Suprapubic skin (tissue), 4 donors: ENCODE measurements at regions not wholly inside any gene's neighbourhood (a gene's known extent, or its start where the extent isn't known, plus 50 kb on each side); places are given as distances from the start of the nearest gene placed in this dataset.

Experiments
- DNase-seq, 2 donors: peaks; one replicate each; pipeline ENCODE4 v3.0.0-alpha.2; 2019; ENCODE audit warnings: low spot score in 2 of 2
- H3K27ac ChIP-seq: fragments of 200-600 bp; sonication (generic); one replicate; pipeline ENCODE4 v1.5.1; 2019
- H3K27me3 ChIP-seq: fragments of 200-600 bp; sonication (generic); one replicate; pipeline ENCODE4 v1.5.1; 2019
- H3K36me3 ChIP-seq: fragments of 200-600 bp; sonication (generic); one replicate; pipeline ENCODE4 v1.5.1; 2019
- H3K4me1 ChIP-seq: fragments of 200-600 bp; sonication (generic); one replicate; pipeline ENCODE4 v1.5.1; 2019
- H3K4me3 ChIP-seq: fragments of 200-600 bp; sonication (generic); one replicate; pipeline ENCODE4 v1.5.1; 2019; ENCODE audit warnings: mild to moderate bottlenecking
- H3K9me3 ChIP-seq: fragments of 200-600 bp; sonication (generic); one replicate; pipeline ENCODE4 v1.5.1; 2019
- CTCF ChIP-seq, 2 donors: fragments of 200-600 bp in 1 of 2; fragments of 450-650 bp in 1 of 2; sonication (generic) in 1 of 2; IDR thresholded peaks; one replicate each; pipeline ENCODE4 v1.5.1; 2016 to 2019; ENCODE audit warnings: antibody characterized with exemption in 2 of 2, mild to moderate bottlenecking in 1 of 2, moderate library complexity in 1 of 2
- EP300 ChIP-seq: sonication (generic); formaldehyde crosslinking; IDR thresholded peaks from one replicate; pipeline ENCODE4 v1.6.1; 2017; ENCODE audit warnings: antibody characterized with exemption
- POLR2A ChIP-seq, 2 donors: fragments of 450-650 bp; IDR thresholded peaks; one replicate each; pipeline ENCODE4 v1.6.1; 2017; ENCODE audit warnings: antibody characterized with exemption in 2 of 2, mild to moderate bottlenecking in 2 of 2, moderate library complexity in 2 of 2
- POLR2AphosphoS5 ChIP-seq, 3 donors: sonication (generic); formaldehyde crosslinking; IDR thresholded peaks; one replicate each; pipeline ENCODE4 v1.6.1; 2017; ENCODE audit warnings: antibody characterized with exemption in 3 of 3
- WGBS: methylation state at CpG from one replicate; pipeline ENCODE4 v1.1.5; 2018; 5-methylcytosine and 5-hydroxymethylcytosine counted together

GRCh38 chr10:20995123-20995987 is 98.2 kb upstream of the NEBL start:
- no peaks in the 10 kb centered on the region for H3K36me3 ChIP-seq
- no peaks in the 10 kb centered on the region for H3K4me1 ChIP-seq
- H3K9me3 ChIP-seq, result no peaks in the 10 kb centered on the region
- H3K27me3 ChIP-seq, result no peaks in the 10 kb centered on the region
- H3K4me3 ChIP-seq, result no peak overlapping the region
- DNase-seq, result no peak
- TF ChIP-seq POLR2A (IDR thresholded peaks at IDR 0.05) (no peak), POLR2AphosphoS5 (IDR thresholded peaks at IDR 0.05) (no peak), CTCF (IDR thresholded peaks at IDR 0.05) (no peak), EP300 (no peak)
- WGBS, result 73% methylated on average over 14 of the region's 14 CpGs
- H3K27ac ChIP-seq, result no peak overlapping the region

GRCh38 chr10:20993830-20994527 is 96.9 kb upstream of the NEBL start:
- Histone ChIP-seq H3K36me3 (no peaks in the 10 kb centered on the region), H3K4me1 (no peaks in the 10 kb centered on the region), H3K27ac (no peak overlapping the region), H3K9me3 (no peaks in the 10 kb centered on the region), H3K4me3 (no peak overlapping the region), H3K27me3 (no peaks in the 10 kb centered on the region)
- DNase-seq, result no peak
- TF ChIP-seq EP300 (no peak), CTCF (IDR thresholded peaks at IDR 0.05) (no peak), POLR2AphosphoS5 (IDR thresholded peaks at IDR 0.05) (no peak), POLR2A (IDR thresholded peaks at IDR 0.05) (no peak)
- WGBS, result 86% methylated on average over 7 of the region's 7 CpGs

- TF ChIP-seq EP300 (no peak), POLR2A (IDR thresholded peaks at IDR 0.05) (no peak), POLR2AphosphoS5 (IDR thresholded peaks at IDR 0.05) (no peak), CTCF (IDR thresholded peaks at IDR 0.05) (no peak)
- Histone ChIP-seq H3K4me1 (no peaks in the 10 kb centered on the region), H3K27me3 (no peaks in the 10 kb centered on the region), H3K36me3 (no peaks in the 10 kb centered on the region), H3K9me3 (no peaks in the 10 kb centered on the region), H3K4me3 (no peak overlapping the region), H3K27ac (no peak overlapping the region)
- 95% methylated on average over 4 of the region's 4 CpGs for WGBS
- DNase-seq, result no peak
Observed at GRCh38 chr10:20993389-20993788, 96.3 kb upstream of the NEBL start.

- no peak overlapping the region for H3K27ac ChIP-seq
- TF ChIP-seq POLR2A (IDR thresholded peaks at IDR 0.05), result no peak
- TF ChIP-seq POLR2AphosphoS5 (IDR thresholded peaks at IDR 0.05), result no peak
- no peaks in the 10 kb centered on the region for H3K4me1 ChIP-seq
- 90% methylated on average over 1 of the region's 1 CpG for WGBS
- no peak for DNase-seq
- H3K9me3 ChIP-seq, result no peaks in the 10 kb centered on the region
- no peaks in the 10 kb centered on the region for H3K36me3 ChIP-seq
- H3K27me3 ChIP-seq, result no peaks in the 10 kb centered on the region
- H3K4me3 ChIP-seq, result no peak overlapping the region
Observed at GRCh38 chr10:20991526-20991925, 94.4 kb upstream of the NEBL start.

GRCh38 chr10:20990604-20991003 is 93.5 kb upstream of the NEBL start:
- 85% methylated on average over 1 of the region's 1 CpG for WGBS
- Histone ChIP-seq H3K4me1 (no peaks in the 10 kb centered on the region), H3K9me3 (no peaks in the 10 kb centered on the region), H3K36me3 (no peaks in the 10 kb centered on the region), H3K4me3 (no peak overlapping the region), H3K27ac (no peak overlapping the region), H3K27me3 (no peaks in the 10 kb centered on the region)
- TF ChIP-seq CTCF (IDR thresholded peaks at IDR 0.05) (no peak), EP300 (no peak), POLR2A (IDR thresholded peaks at IDR 0.05) (no peak), POLR2AphosphoS5 (IDR thresholded peaks at IDR 0.05) (no peak)
- no peak for DNase-seq
